ENCODE measurements at regions not wholly inside any gene's neighbourhood (a gene's known extent, or its start where the extent isn't known, plus 50 kb on each side); places are given as distances from the start of the nearest gene placed in this dataset.

- no peak for DNase-seq (ENCODE audit: low read depth, low spot score)
- no peak for TF ChIP-seq CTCF (conservative IDR thresholded peaks at IDR 0.05)
- H3K36me3 Mint-ChIP-seq (ENCODE audit: low read depth), result no peaks in the 10 kb centered on the region
- H3K27ac Mint-ChIP-seq (ENCODE audit: unreplicated experiment), result no peak overlapping the region
- H3K4me3 Mint-ChIP-seq, result no peak overlapping the region
- peaks cover 28% of the 10 kb centered on the region for H3K4me1 Mint-ChIP-seq
- H3K9me3 Mint-ChIP-seq, result no peaks in the 10 kb centered on the region
- no peaks in the 10 kb centered on the region for H3K27me3 Mint-ChIP-seq (ENCODE audit: low read depth)
Measured at GRCh38 chr5:34494111-34494755, 161.9 kb upstream of the RAI14 start.

- Mint-ChIP-seq H3K27me3 (ENCODE audit: low read depth) (no peaks in the 10 kb centered on the region), H3K4me3 (no peak overlapping the region), H3K36me3 (ENCODE audit: low read depth) (no peaks in the 10 kb centered on the region), H3K4me1 (peaks cover 29% of the 10 kb centered on the region), H3K27ac (ENCODE audit: unreplicated experiment) (no peak overlapping the region), H3K9me3 (no peaks in the 10 kb centered on the region)
- no peak for TF ChIP-seq CTCF (conservative IDR thresholded peaks at IDR 0.05)
- DNase-seq (ENCODE audit: low read depth, low spot score), result no peak
Measured at GRCh38 chr5:34495178-34495577, 160.9 kb upstream of the RAI14 start.

GRCh38 chr5:34496260-34496691 lies 159.9 kb upstream of the RAI14 start:
- no peak for TF ChIP-seq CTCF (conservative IDR thresholded peaks at IDR 0.05)
- Mint-ChIP-seq H3K9me3 (no peaks in the 10 kb centered on the region), H3K36me3 (ENCODE audit: low read depth) (no peaks in the 10 kb centered on the region), H3K4me3 (no peak overlapping the region), H3K27ac (ENCODE audit: unreplicated experiment) (no peak overlapping the region), H3K4me1 (peaks cover 18% of the 10 kb centered on the region), H3K27me3 (ENCODE audit: low read depth) (no peaks in the 10 kb centered on the region)
- no peak for DNase-seq (ENCODE audit: low read depth, low spot score)

- Mint-ChIP-seq H3K36me3 (ENCODE audit: low read depth) (no peaks in the 10 kb centered on the region), H3K27ac (ENCODE audit: unreplicated experiment) (peak overlapping the region; percentile 57), H3K4me1 (peaks cover 12% of the 10 kb centered on the region), H3K27me3 (ENCODE audit: low read depth) (no peaks in the 10 kb centered on the region), H3K9me3 (no peaks in the 10 kb centered on the region), H3K4me3 (no peak overlapping the region)
- no peak for TF ChIP-seq CTCF (conservative IDR thresholded peaks at IDR 0.05)
- no peak for DNase-seq (ENCODE audit: low read depth, low spot score)
Measured at GRCh38 chr5:34496701-34497469, 159.2 kb upstream of the RAI14 start.

GRCh38 chr5:34497470-34497808 lies 158.7 kb upstream of the RAI14 start:
- Mint-ChIP-seq H3K36me3 (ENCODE audit: low read depth) (no peaks in the 10 kb centered on the region), H3K27me3 (ENCODE audit: low read depth) (no peaks in the 10 kb centered on the region), H3K9me3 (no peaks in the 10 kb centered on the region), H3K27ac (ENCODE audit: unreplicated experiment) (no peak overlapping the region), H3K4me3 (no peak overlapping the region), H3K4me1 (peaks cover 12% of the 10 kb centered on the region)
- TF ChIP-seq CTCF (conservative IDR thresholded peaks at IDR 0.05), result no peak
- DNase-seq (ENCODE audit: low read depth, low spot score), result no peak

Data from neural crest cell (in vitro differentiated cells).